OCI-LY1 (cell line): ENCODE measurements at regions not wholly inside any gene's neighbourhood (a gene's known extent, or its start where the extent isn't known, plus 50 kb on each side); places are given as distances from the start of the nearest gene placed in this dataset.
"Not testable (repeated sequence)": the region's sequence is repeated elsewhere in the genome, so short reads cannot be mapped to it uniquely, and the experiment has no call there.

Experiments used
- H2AFZ ChIP-seq: fragments of 200-600 bp; sonication (generic), shearing (Covaris generic); 2 replicates; pipeline ENCODE4 v1.6.0; 2014; ENCODE audit warnings: antibody characterized with exemption, mild to moderate bottlenecking, low read length
- H3F3A ChIP-seq: fragments of 200-600 bp; sonication (generic), shearing (Covaris generic); 2 replicates; pipeline ENCODE4 v1.6.0; 2014; ENCODE audit warnings: mild to moderate bottlenecking, antibody characterized with exemption, low read length, moderate library complexity; ENCODE audit not compliant: insufficient read depth
- H3K27ac ChIP-seq: fragments of 200-600 bp; sonication (generic); 2 replicates; pipeline ENCODE4 v1.5.1; 2014; ENCODE audit warnings: low read length, mixed run types, mild to moderate bottlenecking, low read depth; ENCODE audit not compliant: poor library complexity, severe bottlenecking
- H3K27me3 ChIP-seq: fragments of 200-600 bp; sonication (generic); 2 replicates; pipeline ENCODE4 v1.6.0; 2014; ENCODE audit warnings: antibody characterized with exemption, mild to moderate bottlenecking, low read length, moderate library complexity; ENCODE audit not compliant: insufficient read depth
- H3K36me3 ChIP-seq: fragments of 200-600 bp; sonication (generic); 2 replicates; pipeline ENCODE4 v1.6.1; 2014; ENCODE audit warnings: mild to moderate bottlenecking, antibody characterized with exemption, low read length, moderate library complexity, mixed read lengths; ENCODE audit not compliant: insufficient read depth
- H3K4me1 ChIP-seq: fragments of 200-600 bp; sonication (generic); 2 replicates; pipeline ENCODE4 v1.5.1; 2014; ENCODE audit warnings: mild to moderate bottlenecking, low read length, moderate library complexity; ENCODE audit not compliant: insufficient read depth, severe bottlenecking
- H3K4me2 ChIP-seq: fragments of 200-600 bp; sonication (generic), shearing (Covaris generic); 2 replicates; pipeline ENCODE4 v1.6.1; 2014; ENCODE audit warnings: low read length
- H3K4me3 ChIP-seq: fragments of 200-600 bp; sonication (generic); 2 replicates; pipeline ENCODE4 v1.5.1; 2014; ENCODE audit warnings: low read length, low read depth, mild to moderate bottlenecking, mixed read lengths; ENCODE audit not compliant: poor library complexity, severe bottlenecking
- H3K79me2 ChIP-seq: fragments of 200-600 bp; shearing (Covaris generic); 2 replicates; pipeline ENCODE4 v1.6.1; 2016; ENCODE audit warnings: mixed run types, low read length, mixed read lengths; ENCODE audit not compliant: insufficient read depth
- H3K9ac ChIP-seq: fragments of 200-600 bp; sonication (generic), shearing (Covaris generic); 2 replicates; pipeline ENCODE4 v1.6.1; 2014; ENCODE audit warnings: mild to moderate bottlenecking, low read length, mixed read lengths
- H3K9me2 ChIP-seq: fragments of 200-600 bp; sonication (generic), shearing (Covaris generic); 2 replicates; pipeline ENCODE4 v1.6.1; 2014; ENCODE audit warnings: low read depth, mild to moderate bottlenecking, low read length, mixed read lengths
- H3K9me3 ChIP-seq: fragments of 200-600 bp; shearing (Covaris generic); 2 replicates; pipeline ENCODE4 v1.6.1; 2014; ENCODE audit warnings: low read length, mixed read lengths
- H4K20me1 ChIP-seq: fragments of 200-600 bp; sonication (generic), shearing (Covaris generic); 2 replicates; pipeline ENCODE4 v1.6.0; 2016; ENCODE audit warnings: mild to moderate bottlenecking, low read length; ENCODE audit not compliant: insufficient read depth
- EZH2 ChIP-seq: fragments of 200-600 bp; sonication (generic), shearing (Covaris generic); IDR thresholded peaks from 2 replicates; pipeline ENCODE4 v1.8.0; 2017; ENCODE audit warnings: borderline replicate concordance, mixed run types, mild to moderate bottlenecking, antibody characterized with exemption, low read length, moderate library complexity, mixed read lengths
- TF ChIP-seq, protein P1 (sequence below): fragments of 200-600 bp; sonication (generic), shearing (Covaris generic); IDR thresholded peaks from 2 replicates; pipeline ENCODE4 v1.5.1; 2017; ENCODE audit warnings: mild to moderate bottlenecking, antibody characterized with exemption, low read length, moderate library complexity, mixed read lengths

DNA sequence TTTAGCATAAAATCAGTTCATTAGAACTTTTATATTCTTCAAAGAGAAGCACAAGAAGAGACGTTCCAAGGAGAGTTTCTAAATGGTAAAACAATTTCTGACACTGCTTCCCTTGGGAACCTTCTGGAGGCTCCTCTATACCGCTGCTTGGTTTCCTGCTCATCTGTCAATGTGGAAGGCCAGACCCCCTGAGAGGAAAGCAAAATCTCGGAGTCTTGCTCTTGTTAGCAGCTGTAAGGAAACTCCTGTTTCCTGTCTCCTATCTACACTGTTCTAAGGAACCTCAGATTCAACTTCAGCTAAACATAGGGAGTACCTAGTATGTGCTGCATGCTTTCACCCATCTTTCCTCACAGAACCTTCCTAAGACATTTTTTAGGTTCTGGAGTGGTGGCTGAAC lies 322.2 kb downstream of the BMPER start:
- Histone ChIP-seq H3K27ac (no peak overlapping the region), H4K20me1 (no peaks in the 10 kb centered on the region), H3K4me1 (no peaks in the 10 kb centered on the region), H2AFZ (no peak overlapping the region), H3K4me2 (no peak overlapping the region), H3K9me2 (no peaks in the 10 kb centered on the region), H3K4me3 (no peak overlapping the region), H3K9me3 (no peaks in the 10 kb centered on the region), H3K79me2 (no peaks in the 10 kb centered on the region), H3K9ac (no peak overlapping the region), H3K27me3 (no peaks in the 10 kb centered on the region), H3K36me3 (no peaks in the 10 kb centered on the region), H3F3A (no peaks in the 10 kb centered on the region)
- TF ChIP-seq, protein P1, sequence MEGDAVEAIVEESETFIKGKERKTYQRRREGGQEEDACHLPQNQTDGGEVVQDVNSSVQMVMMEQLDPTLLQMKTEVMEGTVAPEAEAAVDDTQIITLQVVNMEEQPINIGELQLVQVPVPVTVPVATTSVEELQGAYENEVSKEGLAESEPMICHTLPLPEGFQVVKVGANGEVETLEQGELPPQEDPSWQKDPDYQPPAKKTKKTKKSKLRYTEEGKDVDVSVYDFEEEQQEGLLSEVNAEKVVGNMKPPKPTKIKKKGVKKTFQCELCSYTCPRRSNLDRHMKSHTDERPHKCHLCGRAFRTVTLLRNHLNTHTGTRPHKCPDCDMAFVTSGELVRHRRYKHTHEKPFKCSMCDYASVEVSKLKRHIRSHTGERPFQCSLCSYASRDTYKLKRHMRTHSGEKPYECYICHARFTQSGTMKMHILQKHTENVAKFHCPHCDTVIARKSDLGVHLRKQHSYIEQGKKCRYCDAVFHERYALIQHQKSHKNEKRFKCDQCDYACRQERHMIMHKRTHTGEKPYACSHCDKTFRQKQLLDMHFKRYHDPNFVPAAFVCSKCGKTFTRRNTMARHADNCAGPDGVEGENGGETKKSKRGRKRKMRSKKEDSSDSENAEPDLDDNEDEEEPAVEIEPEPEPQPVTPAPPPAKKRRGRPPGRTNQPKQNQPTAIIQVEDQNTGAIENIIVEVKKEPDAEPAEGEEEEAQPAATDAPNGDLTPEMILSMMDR: no peak
- TF ChIP-seq EZH2: no peak

DNA sequence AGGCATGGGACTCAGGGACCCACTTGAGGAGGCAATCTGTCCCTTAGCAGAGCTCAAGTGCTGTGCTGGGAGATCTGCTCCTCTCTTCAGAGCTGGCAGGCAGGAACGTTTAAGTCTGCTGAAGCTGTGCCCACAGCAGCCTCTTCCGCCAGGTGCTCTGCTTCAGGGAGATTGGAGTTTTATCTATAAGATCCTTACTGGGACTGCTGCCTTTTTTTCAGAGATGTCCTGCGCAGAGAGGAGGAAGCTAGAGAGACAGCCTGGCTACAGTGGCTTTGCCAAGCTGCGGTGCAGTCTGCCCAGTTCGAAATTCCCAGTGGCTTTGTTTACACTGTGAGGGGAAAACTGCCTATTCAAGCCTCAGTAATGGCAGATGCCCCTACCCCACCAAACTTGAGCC lies 329.8 kb downstream of the BMPER start:
- not testable (repeated sequence) for H3K27ac ChIP-seq, H3K36me3 ChIP-seq, H3F3A ChIP-seq, H3K9ac ChIP-seq, H3K4me1 ChIP-seq, H4K20me1 ChIP-seq, H3K27me3 ChIP-seq, H3K79me2 ChIP-seq, H3K4me2 ChIP-seq, H3K4me3 ChIP-seq, H3K9me3 ChIP-seq, H3K9me2 ChIP-seq, H2AFZ ChIP-seq

DNA sequence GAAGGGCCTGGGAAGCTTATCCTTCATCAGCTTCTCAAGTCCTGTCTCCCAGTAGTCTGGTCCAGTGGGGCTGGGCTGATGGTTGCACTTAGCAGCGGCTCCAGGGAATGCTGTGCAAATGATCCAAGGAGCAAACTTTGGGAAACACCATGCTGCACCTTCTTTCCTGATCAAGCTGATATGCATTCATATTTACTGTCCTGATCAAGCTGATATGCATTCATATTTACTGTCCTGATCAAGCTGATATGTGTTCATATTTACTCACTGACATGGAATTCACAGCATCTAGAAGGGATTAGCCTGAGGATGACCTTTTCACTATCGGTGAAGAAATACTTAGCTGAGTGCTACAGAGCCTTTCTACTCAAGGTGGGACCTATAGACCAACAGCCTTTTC lies 330.7 kb downstream of the BMPER start:
- no peaks in the 10 kb centered on the region for H4K20me1 ChIP-seq
- no peaks in the 10 kb centered on the region for H3K79me2 ChIP-seq
- H3K4me3 ChIP-seq: no peak overlapping the region
- H3K9me3 ChIP-seq: no peaks in the 10 kb centered on the region
- no peaks in the 10 kb centered on the region for H3K9me2 ChIP-seq
- no peak overlapping the region for H3K4me2 ChIP-seq
- no peak overlapping the region for H3K9ac ChIP-seq
- no peak overlapping the region for H3K27ac ChIP-seq
- TF ChIP-seq, protein P1: no peak
- TF ChIP-seq EZH2: no peak
- H3K27me3 ChIP-seq: no peaks in the 10 kb centered on the region
- no peak overlapping the region for H2AFZ ChIP-seq
- no peaks in the 10 kb centered on the region for H3K36me3 ChIP-seq
- no peaks in the 10 kb centered on the region for H3K4me1 ChIP-seq
- H3F3A ChIP-seq: no peaks in the 10 kb centered on the region

DNA sequence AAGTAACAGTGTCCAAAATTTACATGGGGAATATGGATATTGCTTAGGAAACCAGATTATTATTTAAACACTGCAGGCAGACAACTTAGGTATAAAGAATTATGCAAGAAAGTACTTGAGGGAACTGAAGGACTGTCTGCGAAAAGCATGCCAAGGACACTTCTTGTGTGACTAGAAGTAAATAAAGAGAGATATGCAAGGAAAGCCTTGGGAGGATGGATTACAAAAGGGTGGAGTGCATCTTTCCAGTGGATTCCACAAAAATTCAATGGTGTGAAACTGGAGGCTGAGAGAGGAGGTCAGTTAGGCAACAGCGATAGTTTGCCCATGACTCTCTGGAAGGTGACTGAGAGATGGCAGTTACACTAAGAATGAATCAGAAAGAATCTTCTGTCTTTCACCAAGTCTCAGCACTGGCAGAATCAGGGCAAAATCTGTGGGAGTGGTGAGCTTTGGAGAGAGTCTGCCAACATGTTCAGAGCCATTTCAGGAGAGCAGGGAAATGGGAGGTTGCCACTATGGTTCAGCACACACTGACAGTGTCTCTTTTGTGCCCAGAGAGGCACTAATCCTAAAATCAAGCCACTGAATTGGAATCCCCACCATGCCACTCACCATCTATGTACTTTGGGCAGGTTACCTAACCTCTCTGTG lies 331.6 kb downstream of the BMPER start:
- no peaks in the 10 kb centered on the region for H3F3A ChIP-seq
- no peaks in the 10 kb centered on the region for H3K9me2 ChIP-seq
- no peak overlapping the region for H3K4me3 ChIP-seq
- no peak for TF ChIP-seq EZH2
- TF ChIP-seq, protein P1: no peak
- H2AFZ ChIP-seq: no peak overlapping the region
- no peaks in the 10 kb centered on the region for H3K79me2 ChIP-seq
- H3K4me2 ChIP-seq: no peak overlapping the region
- H3K4me1 ChIP-seq: no peaks in the 10 kb centered on the region
- H4K20me1 ChIP-seq: no peaks in the 10 kb centered on the region
- no peaks in the 10 kb centered on the region for H3K36me3 ChIP-seq
- no peak overlapping the region for H3K27ac ChIP-seq
- H3K9me3 ChIP-seq: no peaks in the 10 kb centered on the region
- no peaks in the 10 kb centered on the region for H3K27me3 ChIP-seq
- H3K9ac ChIP-seq: no peak overlapping the region
